HEK293T (cell line): ENCODE measurements at regions not wholly inside any gene's neighbourhood (a gene's known extent, or its start where the extent isn't known, plus 50 kb on each side); places are given as distances from the start of the nearest gene placed in this dataset.

Experiments
- CTCF ChIA-PET: fragments of 350-600 bp; formaldehyde crosslinking; extraction: SDS; loops from one replicate; lab custom pipeline; 2021; ENCODE audit warnings: antibody characterized with exemption, inconsistent platforms; lab: Yijun Ruan, JAX
- POLR2A ChIA-PET: fragments of 350-600 bp; formaldehyde crosslinking; extraction: SDS; loops from one replicate; lab custom pipeline; 2020; ENCODE audit warnings: antibody characterized with exemption, inconsistent platforms; lab: Yijun Ruan, JAX
- DNase-seq: peaks from one replicate; pipeline ENCODE4 v3.0.0; 2012; ENCODE audit warnings: mixed read lengths; ENCODE audit errors: extremely low spot score
- ARNT ChIP-seq: fragments of 450-650 bp; IDR thresholded peaks from 2 replicates; pipeline ENCODE4 v1.6.1; 2017; ENCODE audit warnings: mild to moderate bottlenecking
- BHLHE40 ChIP-seq: fragments of 450-650 bp; IDR thresholded peaks from 2 replicates; pipeline ENCODE4 v1.6.1; 2016; ENCODE audit warnings: mild to moderate bottlenecking, moderate library complexity, borderline replicate concordance
- CTBP1 ChIP-seq: fragments of 450-650 bp; IDR thresholded peaks from 2 replicates; pipeline ENCODE4 v1.6.1; 2016; ENCODE audit warnings: borderline replicate concordance
- ELF4 ChIP-seq: fragments of 450-650 bp; IDR thresholded peaks from 2 replicates; pipeline ENCODE4 v1.6.1; 2017; ENCODE audit warnings: antibody characterized with exemption
- FOXA1 ChIP-seq: fragments of 450-650 bp; IDR thresholded peaks from 2 replicates; pipeline ENCODE4 v1.6.1; 2016; ENCODE audit warnings: mild to moderate bottlenecking
- FOXK2 ChIP-seq: fragments of 450-650 bp; IDR thresholded peaks from 2 replicates; pipeline ENCODE4 v1.6.1; 2016; ENCODE audit warnings: mild to moderate bottlenecking
- FOXM1 ChIP-seq: fragments of 450-650 bp; IDR thresholded peaks from 2 replicates; pipeline ENCODE4 v1.6.1; 2017; ENCODE audit warnings: mild to moderate bottlenecking, borderline replicate concordance
- HDGF ChIP-seq: fragments of 450-650 bp; IDR thresholded peaks from 2 replicates; pipeline ENCODE4 v1.6.1; 2017; ENCODE audit warnings: antibody characterized with exemption, borderline replicate concordance
- L3MBTL2 ChIP-seq: fragments of 450-650 bp; conservative IDR thresholded peaks from 2 replicates; pipeline ENCODE4 v1.6.1; 2016; ENCODE audit warnings: mild to moderate bottlenecking
- LEF1 ChIP-seq: fragments of 450-650 bp; IDR thresholded peaks from 2 replicates; pipeline ENCODE4 v1.6.1; 2017; ENCODE audit warnings: mild to moderate bottlenecking, borderline replicate concordance
- NFRKB ChIP-seq: fragments of 450-650 bp; IDR thresholded peaks from 2 replicates; pipeline ENCODE4 v1.6.1; 2016; ENCODE audit warnings: mild to moderate bottlenecking, moderate library complexity
- PKNOX1 ChIP-seq: fragments of 450-650 bp; IDR thresholded peaks from 2 replicates; pipeline ENCODE4 v1.6.1; 2016
- SP1 ChIP-seq: fragments of 450-650 bp; IDR thresholded peaks from 2 replicates; pipeline ENCODE4 v1.6.1; 2017
- SUZ12 ChIP-seq: fragments of 450-650 bp; IDR thresholded peaks from 2 replicates; pipeline ENCODE4 v1.6.1; 2016; ENCODE audit warnings: mild to moderate bottlenecking
- TARDBP ChIP-seq: fragments of 450-650 bp; IDR thresholded peaks from 2 replicates; pipeline ENCODE4 v1.6.1; 2016
- ZNF384 ChIP-seq: fragments of 450-650 bp; IDR thresholded peaks from 2 replicates; pipeline ENCODE4 v1.6.1; 2016

- ChIA-PET POLR2A (no interaction called here), CTCF (no interaction called here)
- TF ChIP-seq FOXM1 (no peak), ARNT (no peak)
- DNase-seq: no peak
These were observed 69.0 kb upstream of the CDH8 start for GRCh38 chr16:62105244-62105643.

- TF ChIP-seq SP1: no peak
- TF ChIP-seq ZNF384: no peak
- no peak for TF ChIP-seq SUZ12
- no peak for TF ChIP-seq PKNOX1
- no peak for TF ChIP-seq LEF1
- TF ChIP-seq ARNT: no peak
- TF ChIP-seq ELF4: no peak
- no peak for TF ChIP-seq HDGF
- TF ChIP-seq TARDBP: no peak
- no peak for TF ChIP-seq FOXK2
- TF ChIP-seq NFRKB: no peak
- no peak for TF ChIP-seq L3MBTL2
- no peak for TF ChIP-seq FOXA1
- no peak for TF ChIP-seq BHLHE40
- no peak for TF ChIP-seq FOXM1
- no peak for TF ChIP-seq CTBP1
- no peak for DNase-seq
- ChIA-PET CTCF (no interaction called here), POLR2A (no interaction called here)
These were observed 66.3 kb upstream of the CDH8 start for GRCh38 chr16:62102588-62102987.

- ChIA-PET POLR2A (no interaction called here), CTCF (no interaction called here)
- TF ChIP-seq BHLHE40 (no peak), LEF1 (no peak), ELF4 (no peak), SUZ12 (no peak), TARDBP (no peak), L3MBTL2 (no peak), ZNF384 (no peak), CTBP1 (no peak), FOXM1 (no peak), PKNOX1 (no peak)
- no peak for DNase-seq
These were observed 64.4 kb upstream of the CDH8 start for GRCh38 chr16:62100651-62101050.

GRCh38 chr16:62089715-62090114 is 53.5 kb upstream of the CDH8 start:
- TF ChIP-seq HDGF (no peak), FOXA1 (no peak), FOXK2 (no peak), ELF4 (no peak), FOXM1 (no peak), L3MBTL2 (no peak), ARNT (no peak), SUZ12 (no peak), PKNOX1 (no peak), BHLHE40 (no peak), NFRKB (no peak), CTBP1 (no peak), LEF1 (no peak), SP1 (no peak), ZNF384 (no peak), TARDBP (no peak)
- ChIA-PET POLR2A (no interaction called here), CTCF (no interaction called here)
- DNase-seq: no peak

GRCh38 chr16:62088731-62089410 is 52.6 kb upstream of the CDH8 start:
- TF ChIP-seq NFRKB (no peak), SP1 (no peak), ELF4 (no peak), FOXA1 (no peak), FOXM1 (no peak), ARNT (no peak), BHLHE40 (no peak), LEF1 (no peak), PKNOX1 (no peak), FOXK2 (no peak), CTBP1 (no peak)
- POLR2A ChIA-PET: no interaction called here
- CTCF ChIA-PET: no interaction called here
- DNase-seq: no peak
